Activated T-helper 9 cell treated with anti-CD3 and anti-CD28 coated beads, Interleukin-2, amount 50 U/mL, for 16 hours (primary cell): ENCODE measurements at regions not wholly inside any gene's neighbourhood (a gene's known extent, or its start where the extent isn't known, plus 50 kb on each side); places are given as distances from the start of the nearest gene placed in this dataset.
"Not testable (repeated sequence)": the region's sequence is repeated elsewhere in the genome, so short reads cannot be mapped to it uniquely, and the experiment has no call there.

Experiments used
- DNase-seq: peaks from one replicate; pipeline ENCODE4 v3.0.0-alpha.2; 2020; ENCODE audit warnings: low read depth

- DNase-seq = no peak
These were observed 799.2 kb downstream of the REEP3 start for GRCh38 chr10:64320448-64320847.

DNA sequence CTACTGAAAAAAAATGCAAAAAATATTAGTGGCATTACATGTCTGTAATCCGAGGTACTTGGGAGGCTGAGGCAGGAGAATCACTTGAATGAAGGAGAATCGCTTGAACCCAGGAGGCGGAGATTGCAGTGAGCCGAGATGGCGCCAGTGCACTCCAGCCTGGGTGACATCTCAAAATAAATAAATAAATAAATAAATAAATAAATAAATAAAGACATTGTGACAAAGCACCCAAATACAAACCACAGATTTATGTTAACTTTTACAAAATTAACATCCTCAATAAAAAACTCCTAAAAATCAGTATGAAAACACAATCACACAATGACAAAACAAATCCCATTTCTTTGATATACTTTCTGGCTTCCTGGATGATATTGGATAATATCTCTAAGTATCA, 808.3 kb downstream of the REEP3 start:
- DNase-seq = no peak

DNA sequence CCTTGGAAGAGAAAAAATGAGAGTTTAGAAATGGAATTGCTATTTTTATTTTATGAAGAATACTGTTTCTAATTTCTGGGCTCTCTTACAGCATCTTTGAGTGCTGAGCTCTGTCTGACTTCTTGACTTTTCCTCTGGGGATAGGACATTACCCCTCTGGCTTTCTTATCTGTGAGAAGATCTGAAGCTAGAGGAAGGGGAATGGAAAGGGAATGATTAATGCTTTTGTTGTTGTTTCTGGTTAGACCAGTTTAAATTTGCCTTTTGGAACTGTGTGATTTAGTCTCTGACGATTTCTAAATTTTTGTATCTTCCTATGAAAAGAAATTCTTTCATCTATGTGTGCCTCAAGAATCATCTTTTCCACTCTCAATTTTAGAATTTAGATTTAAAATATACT, 811.4 kb downstream of the REEP3 start:
- DNase-seq = no peak

GRCh38 chr10:64334084-64334483, 812.9 kb downstream of the REEP3 start:
- no peak for DNase-seq

DNA sequence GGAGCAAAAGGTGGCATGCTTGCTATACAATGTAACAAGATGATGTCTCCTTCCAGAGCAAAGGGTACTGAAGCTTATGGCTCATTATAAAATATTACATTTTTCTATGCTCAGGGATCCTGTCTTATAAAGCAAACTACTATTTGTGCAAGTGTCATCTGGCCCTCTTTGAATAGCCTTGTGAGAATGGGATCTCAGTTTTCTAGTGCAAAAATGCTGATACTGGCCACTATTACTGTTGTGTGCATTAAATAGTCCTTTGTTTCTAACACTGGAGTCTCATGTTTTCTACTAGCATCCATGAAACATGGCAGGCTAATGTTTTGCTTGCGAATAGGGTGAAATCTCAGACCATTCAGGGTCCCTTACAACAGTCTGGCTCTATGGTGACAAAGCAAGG, 823.0 kb downstream of the REEP3 start:
- DNase-seq = no peak

DNA sequence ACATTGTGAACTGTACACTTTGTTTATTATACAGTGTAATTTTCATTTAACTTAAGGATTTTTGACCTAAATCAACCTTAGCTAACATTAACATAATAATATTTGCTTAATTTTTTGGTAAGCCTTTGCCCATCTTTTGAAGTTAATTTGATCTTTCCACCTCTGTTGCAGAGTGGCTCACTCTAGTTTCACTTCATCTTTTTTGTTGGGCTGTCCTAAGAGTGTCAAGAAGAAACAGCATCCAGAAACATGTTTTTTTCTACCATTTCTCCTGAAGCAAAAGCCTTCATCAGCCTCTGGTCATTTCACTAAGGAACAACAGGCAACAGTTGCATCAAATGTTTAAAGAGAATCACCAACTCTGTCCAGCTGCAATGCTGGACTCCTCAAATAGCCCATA, 824.7 kb downstream of the REEP3 start:
- DNase-seq = no peak

DNA sequence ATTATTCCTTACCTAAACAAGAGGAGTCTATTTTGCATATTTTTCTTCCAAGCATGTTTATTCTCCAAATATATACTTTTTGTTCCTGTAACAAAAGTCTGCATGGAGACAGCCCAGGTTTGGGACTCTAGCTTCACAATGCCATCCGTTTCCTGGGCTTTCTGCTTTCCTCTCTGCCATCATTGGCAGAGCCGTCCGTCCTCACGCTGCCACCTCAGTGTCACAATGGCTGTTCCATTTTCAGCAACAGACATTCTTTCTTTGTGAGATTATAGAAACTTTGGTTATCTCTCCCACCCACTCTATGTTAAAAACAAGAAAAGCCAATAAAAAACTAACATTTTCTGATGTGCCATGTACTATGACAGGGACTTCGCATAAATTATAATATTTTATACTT, 825.2 kb downstream of the REEP3 start:
- DNase-seq = no peak

DNA sequence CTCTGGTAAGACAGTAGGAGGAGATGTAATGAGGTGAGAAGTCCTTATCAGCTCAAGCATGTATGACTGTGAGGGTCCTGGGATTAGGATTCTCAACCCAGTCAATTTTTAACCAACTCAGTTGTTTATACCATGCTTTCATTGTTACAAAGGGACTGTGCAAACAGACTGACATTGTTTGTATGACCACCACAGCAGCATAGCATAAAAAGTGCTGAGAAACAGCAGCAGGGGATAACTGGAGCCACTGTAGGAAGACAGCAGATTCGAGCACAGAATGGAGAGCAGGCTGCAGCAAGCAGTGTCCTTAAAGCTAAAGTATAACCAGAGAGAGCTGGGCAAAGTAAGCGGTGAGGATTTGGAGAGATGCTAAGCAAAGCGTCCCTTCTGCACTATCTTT, 829.5 kb downstream of the REEP3 start:
- DNase-seq = no peak

GRCh38 chr10:64358907-64359306, 837.7 kb downstream of the REEP3 start:
- DNase-seq = no peak

DNA sequence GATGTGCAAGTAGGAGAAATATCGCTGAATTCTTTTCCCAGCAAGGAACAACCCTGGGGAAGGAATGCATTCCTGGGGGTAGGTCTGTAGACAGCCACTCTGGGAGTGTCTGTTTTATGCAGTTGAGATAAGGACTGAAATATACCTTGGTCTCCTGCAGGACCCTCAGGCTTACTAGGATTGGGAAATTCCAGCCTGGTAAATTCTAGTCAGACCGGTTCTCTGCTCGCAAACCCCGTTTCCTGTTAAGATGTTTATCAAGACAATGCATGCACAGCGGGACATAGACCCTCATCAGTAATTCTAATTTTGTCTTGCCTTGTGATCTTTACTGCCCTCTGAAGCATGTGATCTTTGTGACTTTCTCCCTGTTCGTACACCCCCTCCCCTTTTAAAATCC, 839.0 kb downstream of the REEP3 start:
- DNase-seq = not testable (repeated sequence)

GRCh38 chr10:64363687-64364086, 842.5 kb downstream of the REEP3 start:
- no peak for DNase-seq

- DNase-seq = no peak
These were observed 844.5 kb downstream of the REEP3 start for GRCh38 chr10:64365663-64366062.

GRCh38 chr10:64368298-64368697, 847.1 kb downstream of the REEP3 start:
- DNase-seq = no peak

DNA sequence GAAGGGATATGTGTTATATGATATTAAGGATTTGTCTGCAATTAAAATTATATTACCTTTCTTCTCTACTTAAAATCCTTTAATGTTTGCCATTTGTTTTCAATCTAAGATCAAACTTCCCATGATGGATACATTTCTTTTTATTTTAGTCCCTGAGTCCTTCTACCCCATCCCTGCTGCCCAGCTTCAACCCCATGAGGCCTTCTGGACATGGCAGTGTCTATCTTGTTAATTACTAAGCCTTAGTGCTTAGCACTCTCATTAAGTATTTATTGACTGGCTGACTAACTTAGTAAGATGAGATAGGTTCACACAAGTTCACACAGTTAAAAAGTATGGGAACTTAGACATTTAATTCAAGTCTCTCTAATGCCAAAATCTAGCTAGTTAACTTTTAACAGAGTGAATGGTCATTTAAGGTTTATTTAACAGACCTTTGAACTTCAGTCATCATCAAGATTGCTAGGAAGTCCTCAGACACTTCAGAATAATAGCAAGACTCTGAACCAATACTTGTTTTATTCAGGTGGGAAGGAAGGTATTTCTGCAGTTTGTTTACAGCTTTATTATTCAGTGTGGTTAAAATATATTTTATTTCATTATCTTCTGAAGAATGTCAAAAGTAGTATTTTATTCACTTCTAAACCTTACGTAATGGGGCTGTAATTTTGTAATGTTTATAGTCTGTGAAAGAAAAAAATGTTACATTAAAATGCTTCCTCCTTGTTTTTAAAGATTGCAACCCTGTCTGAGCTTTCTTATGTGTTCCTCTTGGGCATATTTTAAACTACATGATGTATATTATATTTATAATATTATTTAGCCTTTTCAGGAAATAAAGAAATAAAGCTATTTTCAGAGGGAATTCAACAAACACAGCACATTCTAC, 848.9 kb downstream of the REEP3 start:
- no peak for DNase-seq

- DNase-seq = no peak
These were observed 853.1 kb downstream of the REEP3 start for GRCh38 chr10:64374346-64374745.

- no peak for DNase-seq
These were observed 855.0 kb downstream of the REEP3 start for GRCh38 chr10:64376167-64376566.

DNA sequence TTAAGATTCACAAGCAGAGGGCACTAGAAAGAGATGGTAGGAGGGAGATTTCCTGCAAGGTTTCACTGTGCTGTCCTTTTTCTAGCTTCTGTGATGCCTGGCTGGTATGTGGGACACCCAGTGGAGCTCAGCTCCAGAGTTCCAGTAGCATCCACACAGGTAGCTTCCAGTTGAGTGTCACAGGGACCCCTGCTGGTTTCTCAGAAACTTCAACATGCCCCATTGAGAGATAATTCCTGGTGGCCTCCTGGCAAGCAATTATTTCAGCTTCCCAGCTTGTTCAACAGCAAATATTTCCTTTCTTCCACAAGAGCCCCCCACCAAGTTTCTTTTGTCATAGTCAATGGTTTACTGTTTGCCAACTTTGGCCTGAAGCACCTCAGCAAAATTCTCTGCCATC, 858.7 kb downstream of the REEP3 start:
- DNase-seq = no peak

DNA sequence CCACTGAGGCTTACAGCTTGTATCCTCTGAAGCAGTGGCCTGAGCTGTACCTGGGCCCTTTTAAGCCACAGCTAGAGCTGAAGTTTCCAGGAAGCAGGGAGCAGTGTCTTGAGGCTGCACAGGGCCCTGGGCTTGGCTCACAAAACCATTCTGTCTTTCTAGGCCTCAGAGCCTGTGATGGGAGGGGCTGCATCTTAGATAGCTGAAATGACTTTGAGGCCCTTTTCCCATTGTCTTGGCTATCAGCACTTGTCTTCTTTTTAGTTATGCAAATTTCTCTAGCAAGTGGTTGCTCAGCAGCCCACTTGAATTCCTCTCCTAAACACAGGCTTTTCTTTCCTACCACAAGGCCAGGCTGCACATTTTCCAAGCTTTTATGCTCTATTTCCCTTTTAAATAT, 864.2 kb downstream of the REEP3 start:
- DNase-seq = no peak

- no peak for DNase-seq
These were observed 873.5 kb downstream of the REEP3 start for GRCh38 chr10:64394744-64395143.

DNA sequence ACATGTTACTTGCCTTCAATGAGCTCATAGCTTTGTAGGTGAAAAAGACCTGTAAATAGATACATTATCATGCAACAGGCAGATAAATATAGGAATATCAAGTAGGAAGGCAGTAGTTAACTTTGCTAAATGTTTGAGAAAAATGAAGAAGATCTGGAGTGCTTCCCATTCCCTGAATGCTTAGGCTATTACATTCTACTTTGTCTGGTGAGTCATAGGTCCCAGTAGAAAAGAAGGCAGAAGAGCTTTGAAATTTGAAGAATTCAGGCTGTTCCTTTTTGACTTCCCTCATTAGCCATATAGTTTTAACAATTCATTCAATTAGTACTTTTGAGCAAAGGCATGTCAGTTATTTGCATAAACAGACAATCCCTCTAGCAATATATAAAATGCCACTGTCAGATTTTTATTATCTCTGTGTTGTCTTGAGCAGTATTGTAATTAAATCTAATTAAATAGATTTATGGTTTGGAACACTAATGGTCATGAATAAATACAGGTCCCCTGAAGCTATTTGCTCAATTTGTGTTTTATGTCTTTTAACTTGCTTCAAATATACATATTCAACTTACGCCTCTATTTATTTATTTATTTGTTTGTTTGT, 875.0 kb downstream of the REEP3 start:
- no peak for DNase-seq

GRCh38 chr10:64397125-64397524, 875.9 kb downstream of the REEP3 start:
- no peak for DNase-seq

GRCh38 chr10:64408391-64409183, 887.4 kb downstream of the REEP3 start:
- DNase-seq = no peak

- DNase-seq = no peak
These were observed 888.1 kb downstream of the REEP3 start for GRCh38 chr10:64409349-64409748.
